ENCODE measurements at regions not wholly inside any gene's neighbourhood (a gene's known extent, or its start where the extent isn't known, plus 50 kb on each side); places are given as distances from the start of the nearest gene placed in this dataset.

- ATAC-seq (ENCODE audit: low read depth in 2 of 2) (no peak), DNase-seq (no peak)
- no peak overlapping the region for H3K27ac ChIP-seq (ENCODE audit: insufficient read depth, low read length, poor library complexity, severe bottlenecking)
- no peaks in the 10 kb centered on the region for H3K4me1 Mint-ChIP-seq
- no peak overlapping the region for H3K4me3 Mint-ChIP-seq
- H3K4me3 ChIP-seq (ENCODE audit: low read depth, low read length): no peak overlapping the region
- H3K27ac Mint-ChIP-seq: no peak overlapping the region
- H3K36me3 Mint-ChIP-seq: no peaks in the 10 kb centered on the region
- H3K4me1 ChIP-seq (ENCODE audit: control insufficient read depth, insufficient read depth, low read length, poor library complexity, severe bottlenecking): no peaks in the 10 kb centered on the region
- H3K9me3 Mint-ChIP-seq: peaks cover 0 to 5% (median under 1%) of the 10 kb centered on the region in 7 donors
- H3K9me3 ChIP-seq (ENCODE audit: control insufficient read depth in 2 of 2, low read length in 2 of 2): no peaks in the 10 kb centered on the region
- no peaks in the 10 kb centered on the region for H3K27me3 Mint-ChIP-seq
- H3K27me3 ChIP-seq (ENCODE audit: control insufficient read depth, insufficient read depth, low read length): no peaks in the 10 kb centered on the region
- no peaks in the 10 kb centered on the region for H3K36me3 ChIP-seq (ENCODE audit: control insufficient read depth, insufficient read depth, low read length)
Measured at GRCh38 chr2:186099826-186100225, 361.2 kb downstream of the FSIP2 start.

- Histone ChIP-seq H3K36me3 (ENCODE audit: control insufficient read depth, insufficient read depth, low read length) (no peaks in the 10 kb centered on the region), H3K4me1 (ENCODE audit: control insufficient read depth, insufficient read depth, low read length, poor library complexity, severe bottlenecking) (no peaks in the 10 kb centered on the region), H3K27ac (ENCODE audit: insufficient read depth, low read length, poor library complexity, severe bottlenecking) (no peak overlapping the region), H3K9me3 (ENCODE audit: control insufficient read depth in 2 of 2, low read length in 2 of 2) (no peaks in the 10 kb centered on the region), H3K27me3 (ENCODE audit: control insufficient read depth, insufficient read depth, low read length) (no peaks in the 10 kb centered on the region), H3K4me3 (ENCODE audit: low read depth, low read length) (no peak overlapping the region)
- ATAC-seq (ENCODE audit: low read depth in 2 of 2) (no peak), DNase-seq (no peak)
- Mint-ChIP-seq H3K4me1 (no peaks in the 10 kb centered on the region), H3K27ac (no peak overlapping the region), H3K27me3 (no peaks in the 10 kb centered on the region), H3K4me3 (no peak overlapping the region), H3K9me3 (peaks cover 0 to 5% (median 0%) of the 10 kb centered on the region in 7 donors), H3K36me3 (no peaks in the 10 kb centered on the region)
Measured at GRCh38 chr2:186100636-186101035, 362.0 kb downstream of the FSIP2 start.

GRCh38 chr2:186101616-186102015 lies 363.0 kb downstream of the FSIP2 start:
- H3K4me3 Mint-ChIP-seq: no peak overlapping the region
- no peaks in the 10 kb centered on the region for H3K36me3 Mint-ChIP-seq
- peaks cover 0 to 5% (median 0%) of the 10 kb centered on the region in 7 donors for H3K9me3 Mint-ChIP-seq
- Histone ChIP-seq H3K36me3 (ENCODE audit: control insufficient read depth, insufficient read depth, low read length) (no peaks in the 10 kb centered on the region), H3K4me3 (ENCODE audit: low read depth, low read length) (no peak overlapping the region), H3K27me3 (ENCODE audit: control insufficient read depth, insufficient read depth, low read length) (no peaks in the 10 kb centered on the region), H3K4me1 (ENCODE audit: control insufficient read depth, insufficient read depth, low read length, poor library complexity, severe bottlenecking) (no peaks in the 10 kb centered on the region), H3K27ac (ENCODE audit: insufficient read depth, low read length, poor library complexity, severe bottlenecking) (no peak overlapping the region), H3K9me3 (ENCODE audit: control insufficient read depth in 2 of 2, low read length in 2 of 2) (no peaks in the 10 kb centered on the region)
- H3K27ac Mint-ChIP-seq: no peak overlapping the region
- no peaks in the 10 kb centered on the region for H3K27me3 Mint-ChIP-seq
- H3K4me1 Mint-ChIP-seq: no peaks in the 10 kb centered on the region
- DNase-seq (no peak), ATAC-seq (ENCODE audit: low read depth in 2 of 2) (no peak)

GRCh38 chr2:186103276-186103675 lies 364.7 kb downstream of the FSIP2 start:
- H3K36me3 Mint-ChIP-seq: no peaks in the 10 kb centered on the region
- no peaks in the 10 kb centered on the region for H3K27me3 ChIP-seq (ENCODE audit: control insufficient read depth, insufficient read depth, low read length)
- DNase-seq (no peak), ATAC-seq (ENCODE audit: low read depth in 2 of 2) (no peak)
- H3K36me3 ChIP-seq (ENCODE audit: control insufficient read depth, insufficient read depth, low read length): no peaks in the 10 kb centered on the region
- no peaks in the 10 kb centered on the region for H3K27me3 Mint-ChIP-seq
- H3K4me1 Mint-ChIP-seq: no peaks in the 10 kb centered on the region
- no peak overlapping the region for H3K27ac Mint-ChIP-seq
- H3K27ac ChIP-seq (ENCODE audit: insufficient read depth, low read length, poor library complexity, severe bottlenecking): no peak overlapping the region
- H3K4me1 ChIP-seq (ENCODE audit: control insufficient read depth, insufficient read depth, low read length, poor library complexity, severe bottlenecking): no peaks in the 10 kb centered on the region
- H3K4me3 ChIP-seq (ENCODE audit: low read depth, low read length): no peak overlapping the region
- H3K4me3 Mint-ChIP-seq: no peak overlapping the region
- H3K9me3 ChIP-seq (ENCODE audit: control insufficient read depth in 2 of 2, low read length in 2 of 2): no peaks in the 10 kb centered on the region
- peaks cover 0 to 10% (median 2%) of the 10 kb centered on the region in 7 donors for H3K9me3 Mint-ChIP-seq

- peaks cover 0 to 8% (median 0%) of the 10 kb centered on the region in 4 donors for H3K4me1 Mint-ChIP-seq
- no peak overlapping the region for H3K27ac Mint-ChIP-seq
- Histone ChIP-seq H3K27me3 (ENCODE audit: control insufficient read depth, insufficient read depth, low read length) (no peaks in the 10 kb centered on the region), H3K9me3 (ENCODE audit: control insufficient read depth in 2 of 2, low read length in 2 of 2) (no peaks in the 10 kb centered on the region), H3K27ac (ENCODE audit: insufficient read depth, low read length, poor library complexity, severe bottlenecking) (no peak overlapping the region), H3K4me3 (ENCODE audit: low read depth, low read length) (no peak overlapping the region), H3K36me3 (ENCODE audit: control insufficient read depth, insufficient read depth, low read length) (no peaks in the 10 kb centered on the region), H3K4me1 (ENCODE audit: control insufficient read depth, insufficient read depth, low read length, poor library complexity, severe bottlenecking) (no peaks in the 10 kb centered on the region)
- peaks cover 0 to 10% (median 5%) of the 10 kb centered on the region in 7 donors for H3K9me3 Mint-ChIP-seq
- DNase-seq (no peak), ATAC-seq (ENCODE audit: low read depth in 2 of 2) (no peak)
- H3K36me3 Mint-ChIP-seq: no peaks in the 10 kb centered on the region
- no peaks in the 10 kb centered on the region for H3K27me3 Mint-ChIP-seq
- H3K4me3 Mint-ChIP-seq: no peak overlapping the region
Measured at GRCh38 chr2:186105016-186105724, 366.6 kb downstream of the FSIP2 start.

GRCh38 chr2:186108470-186108869 lies 369.9 kb downstream of the FSIP2 start:
- Mint-ChIP-seq H3K9me3 (peaks cover 2 to 19% (median 8%) of the 10 kb centered on the region in 7 donors), H3K27ac (no peak overlapping the region)

GRCh38 chr2:186113284-186113683 lies 372.8 kb upstream of the ZC3H15 start:
- ATAC-seq (ENCODE audit: low read depth in 2 of 2) (no peak), DNase-seq (no peak)
- Mint-ChIP-seq H3K27me3 (no peaks in the 10 kb centered on the region), H3K4me1 (peaks cover 0 to 8% (median 3%) of the 10 kb centered on the region in 4 donors), H3K27ac (no peak overlapping the region), H3K36me3 (peaks cover 10% of the 10 kb centered on the region), H3K9me3 (peaks cover 2 to 41% (median 12%) of the 10 kb centered on the region in 7 donors), H3K4me3 (no peak overlapping the region)
- Histone ChIP-seq H3K4me1 (ENCODE audit: control insufficient read depth, insufficient read depth, low read length, poor library complexity, severe bottlenecking) (no peaks in the 10 kb centered on the region), H3K36me3 (ENCODE audit: control insufficient read depth, insufficient read depth, low read length) (no peaks in the 10 kb centered on the region), H3K27me3 (ENCODE audit: control insufficient read depth, insufficient read depth, low read length) (no peaks in the 10 kb centered on the region), H3K9me3 (ENCODE audit: control insufficient read depth in 2 of 2, low read length in 2 of 2) (peaks cover 3 to 12% of the 10 kb centered on the region in 2 experiments), H3K27ac (ENCODE audit: insufficient read depth, low read length, poor library complexity, severe bottlenecking) (no peak overlapping the region), H3K4me3 (ENCODE audit: low read depth, low read length) (no peak overlapping the region)

More at GRCh38 chr2:186108470-186108869, 369.9 kb downstream of the FSIP2 start:
- Histone ChIP-seq H3K4me1 (ENCODE audit: control insufficient read depth, insufficient read depth, low read length, poor library complexity, severe bottlenecking) (no peaks in the 10 kb centered on the region), H3K9me3 (ENCODE audit: control insufficient read depth in 2 of 2, low read length in 2 of 2) (peaks cover 0 to 4% of the 10 kb centered on the region in 2 experiments), H3K4me3 (ENCODE audit: low read depth, low read length) (no peak overlapping the region), H3K27ac (ENCODE audit: insufficient read depth, low read length, poor library complexity, severe bottlenecking) (no peak overlapping the region), H3K27me3 (ENCODE audit: control insufficient read depth, insufficient read depth, low read length) (no peaks in the 10 kb centered on the region), H3K36me3 (ENCODE audit: control insufficient read depth, insufficient read depth, low read length) (no peaks in the 10 kb centered on the region)
- Mint-ChIP-seq H3K27me3 (no peaks in the 10 kb centered on the region), H3K4me3 (no peak overlapping the region), H3K36me3 (no peaks in the 10 kb centered on the region), H3K4me1 (peaks cover 0 to 8% (median 3%) of the 10 kb centered on the region in 4 donors)
- DNase-seq (no peak), ATAC-seq (ENCODE audit: low read depth in 2 of 2) (no peak)

- Mint-ChIP-seq H3K27ac (no peak overlapping the region), H3K4me1 (peaks cover 0 to 3% (median 0%) of the 10 kb centered on the region in 4 donors), H3K4me3 (no peak overlapping the region), H3K36me3 (no peaks in the 10 kb centered on the region), H3K9me3 (peaks cover 0 to 7% (median 4%) of the 10 kb centered on the region in 7 donors), H3K27me3 (no peaks in the 10 kb centered on the region)
- Histone ChIP-seq H3K4me1 (ENCODE audit: control insufficient read depth, insufficient read depth, low read length, poor library complexity, severe bottlenecking) (no peaks in the 10 kb centered on the region), H3K27ac (ENCODE audit: insufficient read depth, low read length, poor library complexity, severe bottlenecking) (no peak overlapping the region), H3K27me3 (ENCODE audit: control insufficient read depth, insufficient read depth, low read length) (no peaks in the 10 kb centered on the region), H3K9me3 (ENCODE audit: control insufficient read depth in 2 of 2, low read length in 2 of 2) (no peaks in the 10 kb centered on the region), H3K36me3 (ENCODE audit: control insufficient read depth, insufficient read depth, low read length) (no peaks in the 10 kb centered on the region), H3K4me3 (ENCODE audit: low read depth, low read length) (no peak overlapping the region)
- DNase-seq (no peak), ATAC-seq (ENCODE audit: low read depth in 2 of 2) (no peak)
Measured at GRCh38 chr2:186125156-186125555, 360.9 kb upstream of the ZC3H15 start.
